Ecto neural progenitor cell (in vitro differentiated cells): ENCODE measurements at regions not wholly inside any gene's neighbourhood (a gene's known extent, or its start where the extent isn't known, plus 50 kb on each side); places are given as distances from the start of the nearest gene placed in this dataset.
"Not testable (repeated sequence)": the region's sequence is repeated elsewhere in the genome, so short reads cannot be mapped to it uniquely, and the experiment has no call there.

Experiments
- DNase-seq: peaks from one replicate; pipeline ENCODE4 v3.0.0-alpha.2; 2018; ENCODE audit warnings: low spot score

DNA sequence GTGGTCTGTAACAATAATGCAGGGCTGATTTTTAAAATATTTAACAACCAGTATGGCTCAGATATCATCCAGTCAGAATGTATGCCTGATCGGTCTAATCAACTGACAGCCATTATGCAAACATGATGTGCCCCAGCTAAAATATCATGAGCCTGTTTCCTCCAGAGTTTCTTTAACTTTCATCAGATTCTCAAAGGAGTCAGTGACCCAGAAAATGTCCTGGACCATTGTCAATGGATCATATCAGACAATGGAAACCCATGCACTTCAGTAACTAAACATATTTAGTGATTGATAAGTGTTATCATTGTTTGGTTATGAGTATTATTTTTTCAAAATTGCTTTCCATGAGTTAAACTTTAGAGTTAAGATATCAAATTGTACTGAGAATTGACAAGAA, 173.5 kb downstream of the LMBRD1 start:
- DNase-seq: no peak

DNA sequence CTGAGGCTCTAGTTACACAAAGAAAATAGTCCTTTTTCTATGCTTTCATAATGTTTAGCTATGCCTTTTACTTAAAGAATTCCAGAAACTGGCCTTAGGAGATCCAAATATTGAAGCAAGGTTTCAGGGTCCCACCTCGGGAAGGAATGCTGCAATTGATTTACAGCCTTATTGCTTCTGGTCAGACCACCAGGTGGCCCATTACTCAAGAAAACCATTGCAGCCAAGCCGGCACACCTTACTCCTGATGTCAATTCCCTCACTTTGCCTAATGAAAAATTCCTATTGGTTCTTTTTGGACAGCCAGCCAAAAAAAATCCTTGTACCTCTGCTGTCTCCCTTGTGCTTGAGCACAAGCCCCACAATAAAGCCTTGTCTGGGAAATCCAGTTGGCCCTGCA, 173.9 kb downstream of the LMBRD1 start:
- DNase-seq: no peak

DNA sequence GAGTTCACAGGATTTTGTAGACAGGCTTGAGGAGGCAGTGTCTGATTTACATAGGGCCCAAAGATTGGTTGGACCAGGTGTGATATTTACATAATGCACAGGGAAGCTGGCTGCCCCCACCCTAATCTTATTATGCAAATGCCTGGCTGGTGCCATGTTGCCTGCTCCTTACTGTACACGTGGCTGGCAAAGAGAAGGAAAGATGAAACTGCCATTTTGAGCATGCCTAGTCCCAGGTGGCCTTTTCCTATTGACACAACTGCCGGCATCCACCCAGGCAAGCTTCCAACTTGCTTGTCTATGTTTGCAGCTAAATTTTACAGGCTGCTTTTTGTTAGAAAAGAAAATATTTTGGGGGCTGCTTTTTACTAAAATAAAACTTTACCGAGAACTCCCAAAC, 174.6 kb downstream of the LMBRD1 start:
- DNase-seq: no peak

DNA sequence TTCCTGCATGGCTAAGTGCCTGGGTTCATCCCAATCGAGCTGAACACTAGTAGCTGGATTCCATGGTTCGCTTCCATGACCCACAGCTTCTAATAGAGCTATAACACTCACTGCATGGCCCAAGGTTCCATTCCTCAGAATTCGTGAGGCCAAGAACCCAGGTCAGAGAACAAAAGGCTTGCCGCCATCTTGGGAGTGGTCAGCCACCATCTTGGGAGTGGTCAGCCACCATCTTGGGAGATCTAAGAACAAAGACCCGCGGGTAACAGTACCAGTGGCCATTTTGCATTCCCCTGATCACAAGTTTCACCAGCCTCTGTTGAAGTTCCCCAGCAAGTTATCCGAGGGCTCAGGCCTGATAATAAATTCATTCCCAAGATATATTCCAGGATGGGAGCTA, 179.6 kb downstream of the LMBRD1 start:
- no peak for DNase-seq

DNA sequence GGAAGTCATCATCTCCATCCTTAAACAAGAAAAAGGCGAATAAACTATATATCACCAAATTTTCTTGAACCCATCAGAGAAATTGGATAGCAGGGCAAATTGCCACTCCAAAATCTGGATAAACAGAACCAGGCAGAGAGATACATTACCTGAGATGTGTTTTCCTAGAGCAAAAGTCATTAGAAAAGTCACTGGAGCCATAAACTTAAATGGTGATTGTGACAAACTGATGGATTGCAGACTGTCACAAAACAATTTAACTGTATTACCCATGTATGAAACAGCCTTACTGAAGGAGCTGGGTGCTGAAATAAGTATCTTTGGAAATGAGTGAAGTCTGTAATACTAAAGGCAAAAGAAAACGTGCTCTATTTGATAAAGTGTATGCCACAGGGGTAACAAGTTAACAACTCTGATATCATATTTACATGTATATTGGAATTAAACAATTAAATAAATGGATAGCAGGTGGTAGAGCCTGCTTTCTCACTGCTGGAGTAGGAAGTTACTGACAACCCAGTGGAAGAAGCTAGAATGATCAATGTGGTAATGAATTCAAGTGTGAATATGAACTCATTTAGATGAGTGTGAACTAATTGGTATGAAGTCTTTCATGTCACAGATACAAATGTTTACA, 186.9 kb downstream of the LMBRD1 start:
- DNase-seq: no peak

DNA sequence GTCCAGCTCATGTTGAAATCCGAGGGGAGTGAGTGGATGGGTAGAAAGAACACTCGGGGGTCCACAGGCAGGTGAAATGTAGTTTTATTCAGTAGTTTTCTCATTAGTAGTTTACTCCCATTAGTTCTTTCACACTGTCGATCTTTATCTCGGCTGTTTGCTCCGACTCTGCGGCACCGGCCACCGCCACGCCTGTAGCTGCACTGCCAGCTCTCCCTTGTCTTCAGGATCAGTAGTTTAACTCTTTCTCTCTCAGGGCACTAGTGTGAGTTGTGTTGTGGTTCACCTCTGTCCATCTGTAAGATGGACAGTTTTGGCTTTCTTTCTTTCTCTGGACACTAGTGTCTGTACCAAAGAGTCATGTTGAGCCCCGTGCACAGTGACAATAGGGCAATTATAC, 195.7 kb downstream of the LMBRD1 start:
- DNase-seq: no peak

DNA sequence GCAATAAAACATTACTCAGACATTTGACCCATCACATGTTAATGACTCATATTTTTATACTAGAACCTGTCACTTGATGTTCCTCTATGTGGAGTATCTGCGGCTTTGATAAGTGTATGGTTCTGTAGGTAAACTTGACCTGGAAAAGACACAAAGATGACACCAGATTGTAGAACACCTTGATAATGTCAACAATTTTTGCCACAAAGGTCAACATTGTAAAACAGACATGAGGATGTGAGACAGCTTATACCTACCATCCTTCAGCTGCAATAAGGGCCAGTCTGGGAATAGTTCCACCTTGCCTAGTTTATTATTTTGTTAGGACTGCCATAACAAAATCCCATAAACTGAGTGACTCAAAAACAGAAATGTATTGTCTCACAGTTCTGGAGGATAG, 202.4 kb downstream of the LMBRD1 start:
- DNase-seq: no peak

DNA sequence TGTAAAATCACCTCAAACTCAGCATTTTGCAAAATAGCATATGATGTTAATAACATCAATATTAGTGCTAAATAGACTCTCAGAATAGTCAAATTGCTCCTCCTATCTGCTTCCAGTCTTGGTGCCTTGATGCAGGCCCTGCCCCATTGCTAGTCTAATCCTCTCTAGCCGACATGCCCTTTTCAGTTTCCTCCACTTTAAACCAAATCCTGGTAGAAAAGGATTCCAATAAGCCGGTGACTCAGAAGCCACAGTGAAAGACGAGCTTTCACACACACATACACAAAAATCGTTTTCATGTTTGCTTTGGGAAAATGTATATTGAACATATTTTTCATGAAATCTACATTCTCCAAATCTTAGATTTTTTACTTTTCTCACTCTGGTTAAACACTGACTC, 203.1 kb downstream of the LMBRD1 start:
- no peak for DNase-seq

DNA sequence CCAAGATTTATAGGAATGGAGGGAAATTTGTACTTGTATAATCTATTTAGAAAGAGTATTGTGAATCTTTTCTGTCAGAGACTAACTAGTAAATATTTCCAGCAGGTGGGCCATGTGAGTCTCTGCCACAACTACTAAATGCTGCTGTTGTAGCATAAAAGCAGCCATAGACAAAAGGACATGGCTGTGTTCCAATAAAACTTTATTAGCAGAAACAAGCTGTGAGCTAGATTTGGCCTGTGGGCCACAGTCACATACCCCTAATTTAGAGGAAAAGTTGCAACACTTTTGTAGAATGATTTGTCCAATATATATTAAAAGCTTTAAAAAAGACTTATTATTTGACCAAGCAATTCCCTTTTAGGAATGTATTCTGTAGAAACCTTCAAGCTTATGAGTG, 207.2 kb downstream of the LMBRD1 start:
- no peak for DNase-seq

DNA sequence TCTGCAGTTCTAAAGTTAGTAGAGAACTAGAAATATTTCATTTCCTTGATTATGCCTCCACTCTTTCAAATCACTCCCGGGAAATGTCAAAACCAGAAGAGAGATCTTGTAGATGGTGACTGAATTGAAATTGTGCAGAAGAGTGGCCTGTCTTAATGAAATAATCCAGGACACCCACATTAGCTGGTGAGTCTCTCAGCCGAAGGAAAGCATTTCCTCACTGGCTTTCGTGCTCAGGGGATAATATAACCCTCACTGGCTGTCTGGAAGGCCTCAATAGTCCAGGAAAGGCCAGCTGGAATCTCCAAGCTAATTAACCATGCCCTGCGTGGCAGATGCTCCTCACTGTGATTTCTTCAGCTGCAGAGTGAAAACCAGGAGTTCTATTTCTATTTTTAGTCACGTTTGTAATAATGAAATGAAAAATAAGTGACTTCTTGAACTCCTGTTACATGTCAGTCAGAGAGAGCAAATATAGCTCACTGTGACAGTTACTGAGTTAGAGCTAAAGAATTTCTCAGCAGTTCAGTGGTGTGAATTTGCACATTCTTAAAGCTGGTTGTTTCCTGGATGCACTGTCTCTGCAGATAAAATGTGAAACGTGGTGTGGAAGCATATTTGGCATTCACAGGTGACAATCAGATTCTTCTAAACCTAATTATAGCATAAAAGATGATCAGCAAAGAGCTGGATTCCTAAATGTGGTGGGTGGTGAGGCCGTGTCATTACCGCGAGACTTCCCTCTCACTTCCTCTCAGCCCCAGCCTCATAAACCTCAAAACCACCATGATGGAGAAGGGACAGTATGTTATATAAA, 211.7 kb downstream of the LMBRD1 start:
- no peak for DNase-seq

DNA sequence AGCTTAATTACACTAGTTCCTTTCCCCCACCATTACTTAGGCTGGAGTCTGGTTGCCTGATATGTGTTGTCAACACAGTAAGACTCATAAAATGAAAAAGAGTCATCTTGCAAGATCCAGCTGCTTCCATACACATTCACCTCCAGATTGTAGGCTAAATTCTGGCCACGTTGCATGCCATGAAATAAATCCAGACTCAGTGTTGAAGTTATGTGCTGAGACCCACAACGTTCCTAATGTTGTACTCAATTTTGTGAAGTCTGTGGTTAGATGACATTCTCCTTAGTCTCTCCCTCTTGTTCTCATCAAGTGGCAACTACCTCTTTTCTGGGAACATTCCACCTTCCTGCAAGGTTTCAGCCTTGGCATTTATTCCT, 212.3 kb downstream of the LMBRD1 start:
- no peak for DNase-seq

DNA sequence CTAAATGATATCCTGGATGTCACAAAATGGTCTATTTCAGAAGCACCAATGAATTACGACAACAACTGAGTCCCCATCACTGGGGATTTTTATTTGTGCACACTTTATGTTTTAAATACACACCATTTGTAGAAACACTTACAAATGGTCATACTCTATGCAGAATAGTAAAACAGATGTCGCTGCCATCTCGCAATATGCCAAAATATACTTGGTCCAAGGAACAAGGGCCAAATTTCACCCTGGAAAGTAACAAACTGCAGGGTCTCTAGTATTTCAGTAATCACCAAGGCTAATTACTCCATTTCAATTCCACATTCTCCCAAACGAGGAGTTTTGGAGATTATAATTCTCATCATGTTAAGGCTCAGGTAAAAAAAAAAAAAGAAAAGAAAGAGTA, 215.2 kb downstream of the LMBRD1 start:
- DNase-seq: no peak

DNA sequence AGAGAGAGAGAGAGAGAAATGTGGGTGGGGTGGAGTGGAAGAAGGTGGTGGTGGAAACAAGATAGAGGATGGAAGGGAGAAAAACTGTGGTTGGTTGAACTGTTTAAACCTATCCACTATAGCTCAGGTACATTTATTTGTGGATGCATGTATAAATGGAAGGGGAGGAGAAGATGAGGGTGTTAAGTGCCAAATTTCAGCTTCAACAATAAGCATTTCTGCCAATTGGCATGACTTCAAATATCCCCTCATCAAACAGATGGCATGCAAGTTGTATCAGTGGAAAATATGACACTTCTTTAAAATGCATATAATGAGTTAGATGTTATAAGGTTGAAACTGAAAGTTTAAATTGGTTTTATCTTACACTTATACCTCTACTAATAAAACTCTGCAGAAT, 216.1 kb downstream of the LMBRD1 start:
- no peak for DNase-seq

DNA sequence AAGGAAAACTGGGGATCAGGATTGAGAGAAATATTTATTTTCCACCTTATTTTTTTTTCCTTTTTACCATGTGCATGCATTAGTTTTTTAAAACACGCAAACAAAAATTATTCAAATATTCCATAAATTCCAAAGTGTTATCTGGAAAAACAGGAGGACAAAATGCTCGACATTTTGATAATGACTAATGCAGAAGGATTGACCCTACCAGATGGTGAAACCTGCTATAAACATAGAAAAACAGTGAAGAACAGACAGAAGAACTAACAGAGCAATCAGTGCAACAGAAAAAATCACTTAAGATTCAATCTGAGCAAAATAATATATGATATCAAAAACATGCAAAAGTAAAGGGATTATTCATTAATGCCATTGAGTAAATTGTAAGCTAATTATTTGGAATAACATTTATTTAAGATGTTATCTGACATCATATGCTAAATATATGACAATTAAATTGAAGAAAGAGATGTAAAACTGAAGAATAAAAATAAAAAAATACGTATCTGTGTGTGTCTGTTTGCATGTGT, 218.4 kb downstream of the LMBRD1 start:
- no peak for DNase-seq

DNA sequence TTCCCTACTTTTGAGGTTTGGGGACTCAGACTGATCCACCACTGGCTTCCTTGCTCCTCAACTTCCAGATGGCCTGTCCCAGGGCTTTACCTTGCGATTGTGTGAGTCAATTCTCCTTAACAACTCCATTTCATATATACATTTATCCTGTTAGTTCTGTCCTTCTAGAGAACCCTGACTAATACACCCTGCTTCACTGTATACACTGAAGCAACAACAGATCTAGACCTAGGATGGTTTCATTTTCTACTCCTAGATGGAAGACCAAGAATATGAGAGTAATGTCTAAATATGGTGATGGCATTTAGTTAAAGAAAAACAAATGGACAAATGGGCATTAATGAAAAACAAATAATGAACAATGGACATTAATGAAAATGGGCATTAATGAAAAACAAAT, 225.6 kb downstream of the LMBRD1 start:
- DNase-seq: no peak

DNA sequence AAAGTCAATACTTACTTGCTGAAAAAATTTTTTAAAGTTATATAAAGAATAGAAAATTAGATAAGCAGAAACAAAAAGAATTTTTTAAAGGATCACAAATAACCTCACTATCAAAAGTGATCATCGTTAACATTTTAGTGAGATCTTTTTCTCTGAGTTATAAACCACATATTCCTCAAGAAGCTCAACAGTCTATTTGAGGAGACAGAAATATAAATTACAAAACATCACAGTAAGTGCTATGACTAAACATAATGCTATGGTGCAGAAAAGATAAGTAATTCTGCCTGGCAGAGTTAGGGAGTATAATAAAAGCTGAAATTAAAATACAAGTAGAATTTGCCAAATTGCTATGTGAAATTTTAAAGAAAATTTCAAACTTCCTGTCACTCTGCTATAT, 226.7 kb downstream of the LMBRD1 start:
- no peak for DNase-seq

DNA sequence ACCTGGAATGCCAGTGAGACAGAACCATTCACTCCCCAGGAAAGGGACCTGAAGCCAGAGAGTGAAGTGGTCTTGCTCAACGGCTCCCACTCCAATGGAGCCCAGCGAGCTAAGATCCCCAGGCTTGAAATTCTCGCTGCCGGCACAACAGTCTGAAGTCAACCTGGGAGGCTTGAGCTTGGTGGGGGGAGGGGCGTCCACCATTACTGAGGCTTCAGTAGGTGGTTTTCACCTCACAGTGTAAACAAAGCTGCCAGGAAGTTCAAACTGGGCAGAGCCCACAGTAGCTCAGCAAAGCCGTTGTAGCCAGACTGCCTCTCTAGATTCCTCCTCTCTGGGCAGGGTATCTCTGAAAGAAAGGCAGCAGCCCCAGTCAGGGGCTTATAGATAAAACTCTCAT, 236.2 kb downstream of the LMBRD1 start:
- DNase-seq: not testable (repeated sequence)

DNA sequence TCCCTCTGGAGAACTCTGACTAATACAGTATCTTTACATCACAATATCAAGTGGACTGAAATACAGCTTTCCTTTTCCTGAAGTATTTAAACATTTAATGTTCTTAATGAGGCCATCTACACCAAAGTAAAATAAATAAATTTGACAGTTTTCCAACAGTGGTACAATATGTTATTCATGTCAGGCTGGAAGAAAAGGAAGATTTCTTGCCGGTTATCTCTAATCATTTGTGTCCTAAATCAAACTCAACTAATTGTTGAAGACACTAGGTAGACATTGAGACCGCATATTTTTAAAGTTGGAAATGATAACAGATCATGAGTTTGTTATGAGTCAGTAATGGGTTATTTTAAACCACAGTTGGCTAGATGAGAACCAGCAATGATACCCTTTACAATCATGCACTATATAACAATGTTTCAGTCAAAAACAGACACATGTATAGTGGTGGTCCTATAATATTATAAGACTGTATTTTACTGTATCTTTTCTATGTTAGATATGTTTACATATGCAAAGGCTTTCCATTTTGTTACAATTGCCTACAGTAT, 241.6 kb downstream of the LMBRD1 start:
- no peak for DNase-seq

DNA sequence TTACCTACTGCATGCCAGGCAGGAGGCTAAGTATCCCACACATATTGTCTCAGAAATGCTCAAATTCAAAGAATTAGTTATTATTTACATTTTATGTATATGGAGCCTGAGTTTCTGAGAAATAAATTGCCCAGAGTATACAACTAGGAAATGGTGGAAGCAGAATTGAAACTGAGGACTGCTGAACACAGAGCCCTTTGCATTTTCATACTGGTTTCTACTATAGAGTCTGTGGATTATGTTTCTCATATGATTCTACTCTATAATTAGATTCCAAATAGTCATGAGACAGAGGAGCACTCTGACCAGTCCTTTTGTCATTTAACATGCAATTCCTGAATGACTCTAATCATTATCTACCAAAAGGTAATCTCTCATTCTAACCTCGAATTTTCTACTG, 254.3 kb downstream of the LMBRD1 start:
- no peak for DNase-seq

DNA sequence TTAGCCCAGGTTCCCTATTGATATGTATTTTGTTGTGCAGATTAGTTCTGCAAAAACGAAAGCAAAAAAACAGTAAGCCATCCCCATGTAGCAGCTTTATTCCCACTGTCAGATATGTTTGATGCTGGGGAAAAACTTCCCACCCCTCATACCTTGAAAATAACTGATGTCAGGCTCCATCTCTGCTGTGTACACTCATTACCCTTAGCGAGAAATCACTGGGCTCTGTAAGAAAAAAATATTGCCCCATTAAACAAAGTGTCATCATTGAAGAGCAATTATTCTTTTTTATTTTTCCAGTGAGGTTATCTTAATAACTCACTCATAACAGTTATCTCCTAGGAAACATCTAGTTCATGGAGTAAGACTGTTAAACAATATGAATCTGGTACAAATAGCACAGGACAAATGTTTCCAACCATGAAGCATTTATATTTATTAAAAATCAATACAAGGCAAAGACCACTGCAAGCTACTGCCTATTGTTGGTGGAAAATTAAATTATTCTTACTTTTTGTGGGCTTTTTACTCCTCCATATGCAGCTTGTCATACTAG, 268.8 kb downstream of the LMBRD1 start:
- DNase-seq: no peak

DNA sequence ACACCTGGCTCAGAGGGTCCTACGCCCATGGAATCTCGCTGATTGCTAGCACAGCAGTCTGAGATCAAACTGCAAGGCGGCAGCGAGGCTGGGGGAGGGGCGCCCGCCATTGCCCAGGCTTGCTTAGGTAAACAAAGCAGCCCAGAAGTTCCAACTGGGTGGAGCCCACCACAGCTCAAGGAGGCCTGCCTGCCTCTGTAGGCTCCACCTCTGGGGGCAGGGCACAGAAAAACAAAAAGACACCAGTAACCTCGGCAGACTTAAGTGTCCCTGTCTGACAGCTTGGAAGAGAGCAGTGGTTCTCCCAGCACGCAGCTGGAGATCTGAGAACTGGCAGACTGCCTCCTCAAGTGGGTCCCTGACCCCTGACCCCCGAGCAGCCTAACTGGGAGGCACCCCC, 281.3 kb downstream of the LMBRD1 start:
- peak; percentile 51 for DNase-seq

DNA sequence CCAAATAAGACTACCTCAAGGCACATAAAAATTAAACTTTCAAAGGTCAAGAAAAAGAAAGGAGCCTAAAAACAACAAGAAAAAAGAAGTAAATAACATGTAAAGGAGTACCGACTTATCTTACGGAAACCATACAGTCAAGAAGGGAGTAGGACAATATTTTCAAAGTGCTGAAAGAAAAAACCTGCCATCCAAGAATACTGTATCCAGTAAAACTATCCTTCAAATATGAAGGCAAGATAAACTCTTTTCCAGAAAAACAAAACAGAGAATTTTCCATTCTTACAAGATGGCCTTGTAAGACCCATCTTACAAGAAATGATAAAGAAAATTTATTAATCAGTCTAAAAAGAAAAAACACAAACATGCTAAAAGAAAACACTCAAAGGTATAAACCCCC, 302.2 kb downstream of the LMBRD1 start:
- no peak for DNase-seq

DNA sequence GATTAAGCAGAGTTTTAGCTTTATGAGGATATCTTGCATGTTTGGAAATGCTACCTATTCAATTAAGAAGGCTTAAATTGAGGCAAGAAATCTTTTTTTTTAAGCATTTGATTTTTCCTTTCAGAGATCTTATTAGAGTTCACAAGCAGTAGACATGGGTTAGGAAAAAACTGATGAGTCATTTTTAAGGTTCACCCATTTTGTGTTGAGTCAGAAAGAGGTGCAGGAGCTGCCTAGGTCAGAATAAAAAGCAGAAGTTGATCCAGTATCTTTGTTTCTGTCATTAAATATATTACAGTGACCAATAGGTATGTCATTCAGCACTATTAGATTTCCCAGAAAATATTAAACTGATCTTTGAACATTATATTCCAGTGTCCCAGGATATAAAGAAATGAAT, 306.8 kb downstream of the LMBRD1 start:
- no peak for DNase-seq
